HG02840 (cell line): ENCODE measurements at regions not wholly inside any gene's neighbourhood (a gene's known extent, or its start where the extent isn't known, plus 50 kb on each side); places are given as distances from the start of the nearest gene placed in this dataset.

Experiments used
- ATAC-seq: cut with Tn5 transposase; IDR thresholded peaks from one replicate; pipeline ENCODE4 v1.9.1; 2021; ENCODE audit warnings: mild to moderate bottlenecking, moderate library complexity, moderate number of reproducible peaks; ENCODE audit not compliant: unreplicated experiment, low FRiP score

DNA sequence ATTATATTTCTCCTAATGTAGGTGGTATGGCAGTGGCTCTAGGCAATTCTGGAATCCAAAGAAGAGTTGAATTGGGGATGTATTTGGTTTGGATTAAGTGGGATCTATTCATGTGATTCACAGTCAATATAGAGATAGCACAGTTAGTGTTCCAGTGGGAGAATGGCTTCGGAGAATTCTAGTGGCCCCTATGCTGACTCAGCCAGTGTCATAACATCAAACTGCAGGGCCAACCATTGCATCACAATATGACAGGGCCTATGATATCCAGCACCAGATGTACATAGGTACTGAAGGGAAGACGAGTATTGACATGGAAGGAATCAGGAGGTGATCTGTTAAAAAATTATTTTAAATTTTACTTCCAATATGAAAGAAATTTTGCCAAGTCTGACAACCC is 302.8 kb upstream of the UBE2E2 start:
- no peak for ATAC-seq

GRCh38 chr3:22901684-22902083 is 301.4 kb upstream of the UBE2E2 start:
- ATAC-seq: no peak

DNA sequence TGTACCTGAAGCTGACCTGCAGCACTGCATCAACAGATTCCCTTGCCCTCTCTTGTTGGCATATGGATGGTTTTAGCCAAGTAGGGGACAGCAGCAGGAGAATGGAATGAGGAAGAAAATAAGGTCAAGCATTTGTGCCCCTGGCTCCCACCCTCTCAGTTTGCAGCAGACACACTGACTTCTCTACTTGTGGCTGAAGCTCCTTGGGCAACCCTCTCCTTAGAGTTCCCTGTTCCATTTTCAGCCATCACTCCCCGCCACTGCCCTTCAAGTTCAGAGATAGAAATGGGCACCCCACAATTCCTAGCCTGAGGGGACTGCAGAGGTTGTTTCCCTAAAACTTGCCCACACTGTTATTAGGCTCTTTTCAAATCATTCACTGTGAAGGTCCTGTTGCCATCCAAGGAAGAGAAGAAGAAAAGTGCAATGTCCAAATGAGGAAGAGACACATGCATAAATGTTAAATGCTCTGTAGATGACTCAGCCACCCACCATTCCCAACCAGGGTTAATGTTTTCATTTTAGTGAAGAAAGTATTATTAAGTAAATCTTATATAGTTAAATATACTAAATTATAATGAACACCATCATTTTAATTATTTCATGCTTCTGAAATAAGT is 295.9 kb upstream of the UBE2E2 start:
- ATAC-seq: no peak

DNA sequence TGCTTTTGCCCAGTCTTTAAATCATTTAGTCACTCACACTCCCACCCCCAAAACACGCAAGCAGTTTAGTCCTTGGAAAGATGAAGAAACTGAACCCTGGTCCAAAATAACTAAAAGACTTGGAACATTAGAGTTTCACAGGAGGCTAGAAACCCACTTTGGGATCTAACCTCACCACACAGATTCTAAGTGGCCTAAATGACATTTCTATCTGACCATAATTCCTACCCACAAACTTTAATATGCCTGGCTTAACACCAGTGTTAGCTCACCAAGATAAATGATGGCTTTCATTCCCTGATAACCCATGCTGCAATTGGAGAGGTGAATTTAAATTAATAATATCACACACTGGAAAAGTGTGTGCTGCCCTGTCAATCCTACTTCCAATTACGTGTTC is 295.3 kb upstream of the UBE2E2 start:
- ATAC-seq: no peak

GRCh38 chr3:22908989-22909507 is 294.1 kb upstream of the UBE2E2 start:
- ATAC-seq: no peak

GRCh38 chr3:22916933-22917332 is 286.2 kb upstream of the UBE2E2 start:
- no peak for ATAC-seq

- no peak for ATAC-seq
Measured at GRCh38 chr3:22920006-22920405, 283.1 kb upstream of the UBE2E2 start.

GRCh38 chr3:22922317-22922716 is 280.8 kb upstream of the UBE2E2 start:
- ATAC-seq: no peak

GRCh38 chr3:22923711-22924110 is 279.4 kb upstream of the UBE2E2 start:
- ATAC-seq: no peak

DNA sequence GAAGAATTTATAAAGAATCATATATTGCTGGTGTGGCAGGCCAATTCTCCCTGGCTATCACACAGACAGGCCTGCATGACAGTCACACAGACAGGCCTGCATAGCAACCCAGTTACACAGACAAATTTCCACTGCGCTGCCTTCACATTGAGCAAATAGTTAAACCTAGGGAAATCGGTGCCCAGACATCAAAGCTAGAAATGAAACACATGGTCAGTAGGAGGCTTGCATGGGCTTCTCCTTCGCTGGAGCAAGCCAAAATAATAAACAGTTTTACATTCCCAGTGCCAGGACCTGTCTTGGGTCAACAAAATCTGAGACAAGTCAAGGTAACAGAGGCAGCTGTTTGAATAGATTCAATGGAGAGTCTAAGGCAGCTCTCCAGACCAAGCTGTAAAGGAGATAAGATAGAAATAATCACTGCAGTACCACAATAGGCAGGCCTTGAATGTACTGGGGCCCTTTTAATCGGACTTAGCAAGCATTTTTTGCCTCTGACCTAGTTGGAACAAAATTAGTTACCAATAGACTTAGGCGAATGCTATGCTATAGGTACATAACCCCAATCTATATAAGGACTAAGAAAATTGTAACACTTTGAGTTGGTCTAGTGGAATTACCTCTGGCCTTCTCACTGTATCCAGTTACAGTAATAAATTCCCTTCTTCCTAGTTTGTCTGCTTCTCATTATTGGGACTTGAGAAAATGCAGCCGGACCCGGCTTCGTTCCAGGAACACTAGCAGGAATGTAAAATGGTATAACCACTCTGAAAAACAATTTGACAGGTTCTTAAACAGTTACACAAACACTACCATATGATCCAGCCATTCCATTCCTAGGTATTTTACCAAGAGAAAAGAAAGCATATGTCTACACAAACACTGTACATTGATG is 274.7 kb upstream of the UBE2E2 start:
- ATAC-seq: no peak

- no peak for ATAC-seq
Measured at GRCh38 chr3:22933051-22933840, 269.9 kb upstream of the UBE2E2 start.

DNA sequence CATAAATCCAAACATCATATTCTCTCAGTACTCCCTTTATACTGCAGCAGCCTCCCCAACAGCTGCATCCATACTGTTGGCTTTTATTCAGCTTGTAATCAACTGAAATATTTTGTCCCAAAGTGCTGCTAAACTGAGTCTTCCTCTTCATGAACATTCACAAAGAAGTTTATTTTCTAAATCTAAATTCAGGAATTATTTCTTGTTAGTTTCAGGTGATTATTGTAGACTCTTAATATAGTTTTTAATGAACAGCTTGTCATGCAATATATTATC is 269.3 kb upstream of the UBE2E2 start:
- no peak for ATAC-seq

- ATAC-seq: no peak
Measured at GRCh38 chr3:22935040-22935439, 268.1 kb upstream of the UBE2E2 start.

GRCh38 chr3:22937536-22937935 is 265.6 kb upstream of the UBE2E2 start:
- ATAC-seq: no peak

DNA sequence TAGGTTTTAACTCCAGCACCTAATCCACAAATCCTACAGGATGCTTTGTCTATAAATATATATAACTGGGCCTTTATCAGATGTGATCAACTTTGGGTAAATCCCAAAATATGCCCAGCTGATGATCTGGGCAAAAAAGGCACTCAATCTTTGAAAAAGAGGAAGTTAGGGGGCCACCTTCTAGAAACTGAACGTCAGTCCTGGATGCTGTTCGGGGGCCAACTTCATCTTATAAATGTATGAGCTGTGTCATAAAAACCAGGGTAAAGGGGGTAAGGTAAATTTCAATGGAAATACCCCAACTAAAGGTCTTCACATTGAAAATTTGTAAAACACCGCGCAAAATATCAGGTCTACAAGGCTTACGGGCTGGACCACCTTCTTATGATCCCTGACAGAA is 264.4 kb upstream of the UBE2E2 start:
- no peak for ATAC-seq

- ATAC-seq: no peak
Measured at GRCh38 chr3:22939349-22939748, 263.8 kb upstream of the UBE2E2 start.

- ATAC-seq: no peak
Measured at GRCh38 chr3:22940285-22940684, 262.8 kb upstream of the UBE2E2 start.

- ATAC-seq: no peak
Measured at GRCh38 chr3:22942981-22943380, 260.1 kb upstream of the UBE2E2 start.

GRCh38 chr3:22947851-22948250 is 255.3 kb upstream of the UBE2E2 start:
- no peak for ATAC-seq

GRCh38 chr3:22951910-22952309 is 251.2 kb upstream of the UBE2E2 start:
- no peak for ATAC-seq

GRCh38 chr3:22952860-22953259 is 250.3 kb upstream of the UBE2E2 start:
- ATAC-seq: no peak
